Karpas-422 (cell line): ENCODE measurements at regions not wholly inside any gene's neighbourhood (a gene's known extent, or its start where the extent isn't known, plus 50 kb on each side); places are given as distances from the start of the nearest gene placed in this dataset.
"Not testable (repeated sequence)": the region's sequence is repeated elsewhere in the genome, so short reads cannot be mapped to it uniquely, and the experiment has no call there.

Experiments
- DNase-seq: peaks from one replicate; pipeline ENCODE4 v3.0.0-alpha.2; 2015
- H2AFZ ChIP-seq: fragments of 200-600 bp; sonication (generic); 2 replicates; pipeline ENCODE4 v1.6.1; 2014; ENCODE audit warnings: antibody characterized with exemption, low read length, mixed read lengths
- H3K27ac ChIP-seq: fragments of 200-600 bp; sonication (generic); 2 replicates; pipeline ENCODE4 v1.5.1; 2014; ENCODE audit warnings: mild to moderate bottlenecking, low read length, moderate library complexity
- H3K27me3 ChIP-seq: fragments of 200-600 bp; sonication (generic); 2 replicates; pipeline ENCODE4 v1.6.1; 2014; ENCODE audit warnings: low read length, mixed read lengths
- H3K36me3 ChIP-seq: fragments of 200-600 bp; sonication (generic); 2 replicates; pipeline ENCODE4 v1.6.1; 2014; ENCODE audit warnings: low read length, mixed read lengths; ENCODE audit not compliant: insufficient read depth
- H3K4me1 ChIP-seq: fragments of 200-600 bp; sonication (generic); 2 replicates; pipeline ENCODE4 v1.6.1; 2014; ENCODE audit warnings: mild to moderate bottlenecking, low read length, mixed read lengths
- H3K4me2 ChIP-seq: fragments of 200-600 bp; sonication (generic); 2 replicates; pipeline ENCODE4 v1.6.1; 2014; ENCODE audit warnings: low read length, low read depth, mild to moderate bottlenecking; ENCODE audit not compliant: poor library complexity, severe bottlenecking
- H3K4me3 ChIP-seq: fragments of 200-600 bp; sonication (generic); 2 replicates; pipeline ENCODE4 v1.5.1; 2014; ENCODE audit warnings: mild to moderate bottlenecking, antibody characterized with exemption, low read length, mixed read lengths
- H3K79me2 ChIP-seq: fragments of 200-600 bp; sonication (generic); 2 replicates; pipeline ENCODE4 v1.6.1; 2014; ENCODE audit warnings: mild to moderate bottlenecking, low read length, mixed read lengths
- H3K9ac ChIP-seq: fragments of 200-600 bp; sonication (generic); 2 replicates; pipeline ENCODE4 v1.6.0; 2014; ENCODE audit warnings: low read length
- H3K9me2 ChIP-seq: fragments of 200-600 bp; sonication (generic), shearing (Covaris generic); replicated peaks from 2 replicates; pipeline ENCODE4 v1.6.0; 2014; ENCODE audit warnings: mild to moderate bottlenecking, low read length, moderate library complexity; ENCODE audit not compliant: insufficient read depth
- H3K9me3 ChIP-seq: fragments of 300-700, 200-600 bp; sonication (generic); 2 replicates; pipeline ENCODE4 v1.6.1; 2014; ENCODE audit warnings: low read length, mixed read lengths
- H4K20me1 ChIP-seq: fragments of 200-600 bp; sonication (generic); 2 replicates; pipeline ENCODE4 v1.6.1; 2014; ENCODE audit warnings: mild to moderate bottlenecking, antibody characterized with exemption, low read length, low read depth; ENCODE audit not compliant: insufficient read depth

GRCh38 chr1:190943722-190944121 is 466.1 kb upstream of the BRINP3 start:
- H3K4me1 ChIP-seq, DNase-seq, H3K4me2 ChIP-seq, H3K27ac ChIP-seq, H3K27me3 ChIP-seq, H4K20me1 ChIP-seq, H3K36me3 ChIP-seq, H3K9ac ChIP-seq, H3K9me2 ChIP-seq, H2AFZ ChIP-seq, H3K4me3 ChIP-seq, H3K79me2 ChIP-seq: not testable (repeated sequence)
- H3K9me3 ChIP-seq: peaks cover 39% of the 10 kb centered on the region

GRCh38 chr1:190949939-190950338 is 472.3 kb upstream of the BRINP3 start:
- Histone ChIP-seq H3K9me3 (peaks cover 38% of the 10 kb centered on the region), H3K27ac (no peak overlapping the region), H3K36me3 (no peaks in the 10 kb centered on the region), H2AFZ (no peak overlapping the region), H3K79me2 (no peaks in the 10 kb centered on the region), H3K4me2 (no peak overlapping the region), H4K20me1 (no peaks in the 10 kb centered on the region), H3K4me3 (no peak overlapping the region), H3K4me1 (no peaks in the 10 kb centered on the region), H3K9ac (no peak overlapping the region), H3K27me3 (no peaks in the 10 kb centered on the region), H3K9me2 (no peaks in the 10 kb centered on the region)
- DNase-seq: no peak

- H3K9me3 ChIP-seq: peaks cover 21% of the 10 kb centered on the region
- no peak overlapping the region for H3K9ac ChIP-seq
- no peak overlapping the region for H3K27ac ChIP-seq
- H3K4me3 ChIP-seq: no peak overlapping the region
- H3K36me3 ChIP-seq: no peaks in the 10 kb centered on the region
- no peaks in the 10 kb centered on the region for H4K20me1 ChIP-seq
- no peaks in the 10 kb centered on the region for H3K9me2 ChIP-seq
- H3K4me2 ChIP-seq: no peak overlapping the region
- no peaks in the 10 kb centered on the region for H3K27me3 ChIP-seq
- no peaks in the 10 kb centered on the region for H3K4me1 ChIP-seq
- H2AFZ ChIP-seq: no peak overlapping the region; the same call in 1 of the 2 replicates
- no peak for DNase-seq
- H3K79me2 ChIP-seq: no peaks in the 10 kb centered on the region
Observed at GRCh38 chr1:190957565-190957964, 479.9 kb upstream of the BRINP3 start.

GRCh38 chr1:190963321-190963720 is 485.7 kb upstream of the BRINP3 start:
- H3K79me2 ChIP-seq: no peaks in the 10 kb centered on the region
- no peaks in the 10 kb centered on the region for H3K27me3 ChIP-seq
- H4K20me1 ChIP-seq: no peaks in the 10 kb centered on the region
- H3K9ac ChIP-seq: no peak overlapping the region
- no peaks in the 10 kb centered on the region for H3K36me3 ChIP-seq
- H3K4me1 ChIP-seq: no peaks in the 10 kb centered on the region
- H3K4me2 ChIP-seq: no peak overlapping the region
- H3K9me3 ChIP-seq: peaks cover 13% of the 10 kb centered on the region
- H2AFZ ChIP-seq: no peak overlapping the region
- no peak overlapping the region for H3K27ac ChIP-seq
- DNase-seq: no peak
- H3K9me2 ChIP-seq: no peaks in the 10 kb centered on the region
- no peak overlapping the region for H3K4me3 ChIP-seq

- no peak overlapping the region for H2AFZ ChIP-seq
- no peaks in the 10 kb centered on the region for H3K4me1 ChIP-seq
- no peak overlapping the region for H3K9ac ChIP-seq
- H3K4me3 ChIP-seq: no peak overlapping the region
- H3K9me3 ChIP-seq: peaks cover 14% of the 10 kb centered on the region
- no peaks in the 10 kb centered on the region for H3K79me2 ChIP-seq
- H3K27me3 ChIP-seq: no peaks in the 10 kb centered on the region
- no peaks in the 10 kb centered on the region for H3K9me2 ChIP-seq
- no peaks in the 10 kb centered on the region for H4K20me1 ChIP-seq
- DNase-seq: no peak
- no peaks in the 10 kb centered on the region for H3K36me3 ChIP-seq
- H3K4me2 ChIP-seq: no peak overlapping the region
- H3K27ac ChIP-seq: no peak overlapping the region
Observed at GRCh38 chr1:190975827-190976226, 498.2 kb upstream of the BRINP3 start.

- no peak for DNase-seq
- Histone ChIP-seq H3K27ac (no peak overlapping the region), H2AFZ (no peak overlapping the region)
Observed at GRCh38 chr1:191002768-191003167, 525.1 kb upstream of the BRINP3 start.

GRCh38 chr1:191016765-191017164 is 539.1 kb upstream of the BRINP3 start:
- DNase-seq: no peak
- H2AFZ ChIP-seq: no peak overlapping the region
- no peaks in the 10 kb centered on the region for H3K79me2 ChIP-seq
- no peaks in the 10 kb centered on the region for H3K27me3 ChIP-seq
- H3K4me1 ChIP-seq: no peaks in the 10 kb centered on the region
- H3K36me3 ChIP-seq: no peaks in the 10 kb centered on the region
- H3K27ac ChIP-seq: no peak overlapping the region
- no peak overlapping the region for H3K9ac ChIP-seq
- H3K9me2 ChIP-seq: no peaks in the 10 kb centered on the region
- H3K4me3 ChIP-seq: no peak overlapping the region
- H3K4me2 ChIP-seq: no peak overlapping the region
- H4K20me1 ChIP-seq: no peaks in the 10 kb centered on the region
- peaks cover 17% of the 10 kb centered on the region for H3K9me3 ChIP-seq

More at GRCh38 chr1:191002768-191003167, 525.1 kb upstream of the BRINP3 start:
- Histone ChIP-seq H3K79me2 (no peaks in the 10 kb centered on the region), H3K4me3 (no peak overlapping the region), H3K9me2 (no peaks in the 10 kb centered on the region), H3K9ac (no peak overlapping the region), H3K4me1 (no peaks in the 10 kb centered on the region), H4K20me1 (no peaks in the 10 kb centered on the region), H3K4me2 (no peak overlapping the region), H3K27me3 (no peaks in the 10 kb centered on the region), H3K36me3 (no peaks in the 10 kb centered on the region), H3K9me3 (peaks cover 19% of the 10 kb centered on the region; the same call in 1 of the 2 replicates)

GRCh38 chr1:191022856-191023255 is 545.2 kb upstream of the BRINP3 start:
- no peak for DNase-seq
- H3K36me3 ChIP-seq: no peaks in the 10 kb centered on the region
- H3K4me3 ChIP-seq: no peak overlapping the region
- H3K4me2 ChIP-seq: no peak overlapping the region
- H3K4me1 ChIP-seq: no peaks in the 10 kb centered on the region
- no peak overlapping the region for H3K9ac ChIP-seq
- no peaks in the 10 kb centered on the region for H4K20me1 ChIP-seq
- no peaks in the 10 kb centered on the region for H3K9me2 ChIP-seq
- H3K27ac ChIP-seq: no peak overlapping the region
- H2AFZ ChIP-seq: no peak overlapping the region
- H3K9me3 ChIP-seq: peaks cover 6% of the 10 kb centered on the region
- H3K27me3 ChIP-seq: no peaks in the 10 kb centered on the region
- no peaks in the 10 kb centered on the region for H3K79me2 ChIP-seq
